ENCODE measurements at regions not wholly inside any gene's neighbourhood (a gene's known extent, or its start where the extent isn't known, plus 50 kb on each side); places are given as distances from the start of the nearest gene placed in this dataset.

DNA sequence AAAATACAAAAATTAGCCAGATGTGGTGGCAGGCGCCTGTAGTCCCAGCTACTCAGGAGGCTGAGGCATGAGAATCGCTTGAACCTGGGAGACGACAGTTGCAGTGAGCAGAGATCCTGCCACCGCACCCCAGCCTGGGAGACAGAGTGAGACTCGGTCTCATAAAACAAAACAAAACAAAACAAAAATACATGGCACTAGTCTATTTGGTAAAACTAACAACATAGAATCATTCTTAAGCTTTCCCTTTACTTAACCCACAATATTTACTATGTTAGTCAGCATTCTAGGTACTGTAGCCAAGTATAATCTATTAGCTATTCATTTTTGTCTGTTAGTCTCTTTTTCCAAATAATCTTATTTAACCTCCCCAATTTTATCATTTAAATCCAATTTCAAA is 1482.8 kb downstream of the SLITRK5 start:
- no peaks in the 10 kb centered on the region for H3K36me3 ChIP-seq (ENCODE audit: control insufficient read depth in 4 of 4, insufficient read depth in 3 of 4, low read depth in 1 of 4, low read length in 3 of 4)
- DNase-seq (ENCODE audit: low spot score) = no peak
- no peaks in the 10 kb centered on the region for H3K4me1 ChIP-seq (ENCODE audit: control insufficient read depth in 4 of 4, insufficient read depth in 4 of 4, low read length in 3 of 4)
- TF ChIP-seq FOXA2 (IDR thresholded peaks at IDR 0.05) (no peak), TAF1 (conservative IDR thresholded peaks at IDR 0.05) (no peak)
- H3K27me3 ChIP-seq (ENCODE audit: control insufficient read depth in 4 of 4, insufficient read depth in 4 of 4, low read length in 3 of 4) = no peaks in the 10 kb centered on the region
- no peaks in the 10 kb centered on the region for H3K9me3 ChIP-seq (ENCODE audit: control insufficient read depth in 4 of 4, low read length in 3 of 4)
- H3K27ac ChIP-seq (ENCODE audit: low read depth in 1 of 2, low read length in 2 of 2) = no peak overlapping the region
- WGBS = 84% methylated on average over 5 of the region's 5 CpGs
- no peak overlapping the region for H3K9ac ChIP-seq (ENCODE audit: low read depth in 1 of 2, low read length in 2 of 2)
- H3K4me3 ChIP-seq (ENCODE audit: low read depth in 1 of 3, low read length in 3 of 3) = no peak overlapping the region

- 90% methylated on average over 16 of the region's 16 CpGs for WGBS
- H3K4me3 ChIP-seq (ENCODE audit: low read depth in 1 of 3, low read length in 3 of 3) = no peak overlapping the region
- no peaks in the 10 kb centered on the region for H3K9me3 ChIP-seq (ENCODE audit: control insufficient read depth in 4 of 4, low read length in 3 of 4)
- no peak for DNase-seq (ENCODE audit: low spot score)
- no peak overlapping the region for H3K9ac ChIP-seq (ENCODE audit: low read depth in 1 of 2, low read length in 2 of 2)
- TF ChIP-seq MAX (IDR thresholded peaks at IDR 0.05) (no peak), REST (IDR thresholded peaks at IDR 0.05) (no peak), HNF4A (conservative IDR thresholded peaks at IDR 0.05) (no peak), HNF4G (IDR thresholded peaks at IDR 0.05) (no peak), EGR1 (IDR thresholded peaks at IDR 0.05; ENCODE audit: low read depth in 2 of 2) (no peak)
- no peaks in the 10 kb centered on the region for H3K27me3 ChIP-seq (ENCODE audit: control insufficient read depth in 4 of 4, insufficient read depth in 4 of 4, low read length in 3 of 4)
- no peaks in the 10 kb centered on the region for H3K36me3 ChIP-seq (ENCODE audit: control insufficient read depth in 4 of 4, insufficient read depth in 3 of 4, low read depth in 1 of 4, low read length in 3 of 4)
- no peak overlapping the region for H3K27ac ChIP-seq (ENCODE audit: low read depth in 1 of 2, low read length in 2 of 2)
- H3K4me1 ChIP-seq (ENCODE audit: control insufficient read depth in 4 of 4, insufficient read depth in 4 of 4, low read length in 3 of 4) = no peaks in the 10 kb centered on the region
Observed at GRCh38 chr13:89163096-89163495, 1491.9 kb downstream of the SLITRK5 start.

DNA sequence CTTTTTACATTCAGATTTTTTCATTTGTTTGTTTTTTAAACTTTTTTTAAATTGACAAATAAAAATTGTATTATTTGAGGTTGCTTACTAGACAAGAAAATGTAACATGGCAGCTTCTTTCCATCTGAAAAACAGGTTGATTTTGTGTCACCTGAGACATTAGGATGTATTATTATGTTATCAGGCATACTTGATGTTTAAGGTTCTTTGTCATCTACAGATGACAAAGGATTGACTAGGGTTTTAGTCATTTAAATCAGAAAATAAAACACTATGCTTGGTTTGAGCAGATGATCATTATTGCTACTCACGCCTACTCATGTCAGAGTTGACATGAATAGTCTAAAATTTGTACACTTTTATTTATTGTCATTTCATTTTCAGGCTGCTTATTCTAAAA is 1494.5 kb downstream of the SLITRK5 start:
- no peak for TF ChIP-seq CTCF (IDR thresholded peaks at IDR 0.05; ENCODE audit: low read depth, low read length, missing input control)
- TF ChIP-seq, protein P1, sequence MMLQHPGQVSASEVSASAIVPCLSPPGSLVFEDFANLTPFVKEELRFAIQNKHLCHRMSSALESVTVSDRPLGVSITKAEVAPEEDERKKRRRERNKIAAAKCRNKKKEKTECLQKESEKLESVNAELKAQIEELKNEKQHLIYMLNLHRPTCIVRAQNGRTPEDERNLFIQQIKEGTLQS (IDR thresholded peaks at IDR 0.05) = no peak
- TF ChIP-seq JUND (IDR thresholded peaks at IDR 0.05) = no peak
- TF ChIP-seq FOXA1 (IDR thresholded peaks at IDR 0.05) = no peak
- Histone ChIP-seq H3K9ac (ENCODE audit: low read depth in 1 of 2, low read length in 2 of 2) (no peak overlapping the region), H3K27me3 (ENCODE audit: control insufficient read depth in 4 of 4, insufficient read depth in 4 of 4, low read length in 3 of 4) (no peaks in the 10 kb centered on the region), H3K9me3 (ENCODE audit: control insufficient read depth in 4 of 4, low read length in 3 of 4) (no peaks in the 10 kb centered on the region), H3K27ac (ENCODE audit: low read depth in 1 of 2, low read length in 2 of 2) (no peak overlapping the region), H3K36me3 (ENCODE audit: control insufficient read depth in 4 of 4, insufficient read depth in 3 of 4, low read depth in 1 of 4, low read length in 3 of 4) (no peaks in the 10 kb centered on the region), H3K4me3 (ENCODE audit: low read depth in 1 of 3, low read length in 3 of 3) (no peak overlapping the region), H3K4me1 (ENCODE audit: control insufficient read depth in 4 of 4, insufficient read depth in 4 of 4, low read length in 3 of 4) (no peaks in the 10 kb centered on the region)
- DNase-seq (ENCODE audit: low spot score) = no peak
- 67% methylated on average over 1 of the region's 1 CpG for WGBS

Data from liver (tissue), 8 donors.